ENCODE measurements at regions not wholly inside any gene's neighbourhood (a gene's known extent, or its start where the extent isn't known, plus 50 kb on each side); places are given as distances from the start of the nearest gene placed in this dataset.
A peak's percentile ranks its signal among the peaks of the same experiment; 100 is the strongest.

GRCh38 chr1:39131940-39132339 lies 72.6 kb upstream of the MACF1 start:
- DNase-seq (no peak), ATAC-seq (ENCODE audit: low FRiP score in 2 of 2) (no peak)
- Histone ChIP-seq H3K4me1 (peaks cover 65 to 96% (median 83%) of the 10 kb centered on the region in 4 donors), H3K36me3 (no peaks in the 10 kb centered on the region), H3K9me3 (no peaks in the 10 kb centered on the region), H3K27ac (peak overlapping the region; percentile 81 to 88 (median 84)), H3K4me3 (no peak overlapping the region), H3K27me3 (no peaks in the 10 kb centered on the region)
- 61 to 82% methylated on average over 2 of the region's 2 CpGs for WGBS, 2 donors
- TF ChIP-seq POLR2A (IDR thresholded peaks at IDR 0.05) (no peak), CTCF (IDR thresholded peaks at IDR 0.05) (no peak), POLR2AphosphoS5 (IDR thresholded peaks at IDR 0.05) (no peak), EP300 (IDR thresholded peaks at IDR 0.05) (no peak)

- Histone ChIP-seq H3K27me3 (no peaks in the 10 kb centered on the region), H3K27ac (peak overlapping the region; percentile 81 to 88 (median 84)), H3K36me3 (no peaks in the 10 kb centered on the region), H3K9me3 (no peaks in the 10 kb centered on the region), H3K4me1 (peaks cover 61 to 96% (median 79%) of the 10 kb centered on the region in 4 donors), H3K4me3 (no peak overlapping the region)
- TF ChIP-seq POLR2AphosphoS5 (IDR thresholded peaks at IDR 0.05) (peak; percentile 85), POLR2A (IDR thresholded peaks at IDR 0.05) (no peak), CTCF (IDR thresholded peaks at IDR 0.05) (peak; percentile 21 to 59 (median 50)), EP300 (IDR thresholded peaks at IDR 0.05) (peak in 2 of 4 donors; percentile 69 to 75)
- peak; percentile 45 to 89 for ATAC-seq (ENCODE audit: low FRiP score in 2 of 2)
- DNase-seq: peak in 1 of 2 donors; percentile 92
- WGBS, 2 donors: 34 to 35% methylated on average over 8 to 9 of the region's 9 CpGs
Measured at GRCh38 chr1:39132505-39133339, 71.8 kb upstream of the MACF1 start.

GRCh38 chr1:39133340-39133684 lies 71.2 kb upstream of the MACF1 start:
- H3K4me3 ChIP-seq: no peak overlapping the region
- ATAC-seq (ENCODE audit: low FRiP score in 2 of 2) (no peak), DNase-seq (no peak)
- no peak for TF ChIP-seq POLR2AphosphoS5 (IDR thresholded peaks at IDR 0.05)
- TF ChIP-seq EP300 (IDR thresholded peaks at IDR 0.05): no peak
- TF ChIP-seq CTCF (IDR thresholded peaks at IDR 0.05): peak in 1 of 6 experiments; percentile 0
- no peak for TF ChIP-seq POLR2A (IDR thresholded peaks at IDR 0.05)
- peak overlapping the region; percentile 81 to 88 (median 84) for H3K27ac ChIP-seq
- H3K36me3 ChIP-seq: no peaks in the 10 kb centered on the region
- H3K27me3 ChIP-seq: no peaks in the 10 kb centered on the region
- H3K4me1 ChIP-seq: peaks cover 57 to 91% (median 74%) of the 10 kb centered on the region in 4 donors
- no peaks in the 10 kb centered on the region for H3K9me3 ChIP-seq
- 13 to 36% methylated on average over 1 of the region's 1 CpG for WGBS, 2 donors

- ATAC-seq (ENCODE audit: low FRiP score in 2 of 2) (no peak), DNase-seq (no peak)
- TF ChIP-seq POLR2A (IDR thresholded peaks at IDR 0.05): no peak
- TF ChIP-seq CTCF (IDR thresholded peaks at IDR 0.05): no peak
- TF ChIP-seq EP300 (IDR thresholded peaks at IDR 0.05): no peak
- TF ChIP-seq POLR2AphosphoS5 (IDR thresholded peaks at IDR 0.05): no peak
- Histone ChIP-seq H3K9me3 (no peaks in the 10 kb centered on the region), H3K27ac (peak overlapping the region in 2 of 4 donors; percentile 40 to 48), H3K36me3 (no peaks in the 10 kb centered on the region), H3K4me1 (peaks cover 44 to 76% (median 60%) of the 10 kb centered on the region in 4 donors), H3K27me3 (no peaks in the 10 kb centered on the region), H3K4me3 (no peak overlapping the region)
- 89 to 90% methylated on average over 5 of the region's 5 CpGs for WGBS, 2 donors
Measured at GRCh38 chr1:39134768-39135333, 69.6 kb upstream of the MACF1 start.
